HG02759 (cell line): ENCODE measurements at regions not wholly inside any gene's neighbourhood (a gene's known extent, or its start where the extent isn't known, plus 50 kb on each side); places are given as distances from the start of the nearest gene placed in this dataset.
"Not testable (repeated sequence)": the region's sequence is repeated elsewhere in the genome, so short reads cannot be mapped to it uniquely, and the experiment has no call there.

Source experiments
- ATAC-seq: cut with Tn5 transposase; IDR thresholded peaks from one replicate; pipeline ENCODE4 v1.9.1; 2021; ENCODE audit warnings: mild to moderate bottlenecking, moderate library complexity; ENCODE audit not compliant: unreplicated experiment

DNA sequence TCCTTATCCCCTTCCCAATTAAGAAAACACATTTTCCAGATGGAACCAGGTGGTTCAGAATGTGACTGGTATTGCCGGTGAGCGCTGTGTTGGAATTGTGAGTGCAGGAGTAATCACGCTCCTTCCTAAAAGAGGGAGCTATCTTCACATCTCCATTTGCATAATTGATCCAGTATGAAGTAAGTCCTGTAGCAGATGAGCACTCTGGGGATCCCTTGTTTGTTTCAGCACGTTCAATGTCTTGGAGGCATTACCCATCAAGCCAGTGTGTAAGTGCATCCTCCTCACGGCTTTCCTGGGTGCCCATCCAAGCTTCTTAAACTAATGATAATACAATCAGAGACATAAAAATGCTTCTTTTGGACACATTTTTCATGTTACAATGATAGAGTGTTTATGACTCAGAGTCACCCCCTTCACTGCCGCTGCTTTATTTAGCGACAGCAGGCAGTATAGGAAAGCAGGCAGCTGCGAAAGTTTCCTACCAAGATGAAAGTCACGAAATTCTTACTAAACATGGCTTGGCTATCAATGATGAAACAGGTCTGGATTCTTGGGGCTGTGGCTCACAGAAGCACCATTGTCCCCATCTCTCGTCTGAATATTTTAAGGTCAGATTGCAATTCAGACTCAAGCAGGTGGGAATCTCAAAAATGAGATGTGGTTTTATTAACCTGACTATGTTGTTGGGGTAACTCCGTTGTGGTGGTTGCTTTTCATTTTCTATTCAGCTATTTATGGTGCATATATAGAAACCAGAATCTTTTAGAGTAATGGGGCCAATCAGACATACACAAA, 346.3 kb upstream of the MDFIC2 start:
- no peak for ATAC-seq

DNA sequence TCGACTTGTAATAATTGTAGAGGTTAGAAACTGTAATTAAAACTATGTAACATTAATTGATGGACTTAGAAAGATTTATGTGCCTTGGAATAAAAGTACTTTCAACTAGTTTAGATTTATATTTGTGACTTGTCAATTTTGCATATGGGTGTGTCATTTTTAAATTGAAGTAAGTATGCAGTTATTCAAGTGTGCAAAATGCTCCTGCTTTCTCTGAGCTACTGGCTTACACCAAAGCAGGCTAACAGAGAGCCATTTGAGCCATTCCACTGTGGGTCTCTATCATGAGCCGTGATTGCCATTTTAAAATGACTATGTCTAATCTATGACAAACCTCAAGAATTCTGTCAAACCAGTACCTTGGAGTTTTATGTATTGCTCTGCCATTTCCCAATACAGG, 345.0 kb upstream of the MDFIC2 start:
- ATAC-seq = no peak

DNA sequence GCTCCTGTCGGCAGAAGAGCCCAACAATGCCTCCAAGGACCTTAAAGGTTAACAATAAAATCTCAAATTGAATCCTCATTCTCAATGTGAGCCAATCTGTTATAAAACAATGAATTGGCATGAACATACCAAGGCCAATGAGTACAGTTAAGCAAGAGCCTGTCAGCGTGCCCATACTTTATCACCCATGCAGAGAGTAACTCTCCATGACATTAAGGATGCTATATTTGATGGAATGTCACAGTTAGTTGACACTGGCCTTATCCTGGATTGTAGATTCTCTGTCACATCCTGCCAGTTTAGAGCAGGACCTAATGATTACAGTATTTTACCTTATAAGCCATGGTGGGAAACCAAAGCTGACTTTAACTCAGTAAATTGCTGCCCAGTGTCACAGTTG, 335.4 kb upstream of the MDFIC2 start:
- ATAC-seq = no peak

DNA sequence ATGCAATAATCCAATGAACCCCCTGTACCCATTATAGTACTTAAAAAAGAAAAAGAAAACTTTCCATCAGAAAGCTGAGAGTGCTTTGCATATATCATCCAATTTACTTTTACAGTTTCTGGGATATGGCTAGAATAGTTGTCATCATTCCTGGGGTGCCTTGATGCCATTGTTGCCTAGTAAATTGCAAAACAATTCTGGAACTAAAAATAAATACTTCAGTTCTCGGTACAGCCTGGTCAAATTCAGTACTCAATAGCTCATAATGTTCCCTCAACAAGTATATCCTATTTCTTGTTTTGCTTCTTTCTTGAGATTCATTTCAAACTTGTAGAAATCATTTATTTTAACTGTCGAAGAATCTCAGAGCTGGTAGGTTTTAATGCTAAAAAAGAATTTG, 334.7 kb upstream of the MDFIC2 start:
- ATAC-seq = no peak

DNA sequence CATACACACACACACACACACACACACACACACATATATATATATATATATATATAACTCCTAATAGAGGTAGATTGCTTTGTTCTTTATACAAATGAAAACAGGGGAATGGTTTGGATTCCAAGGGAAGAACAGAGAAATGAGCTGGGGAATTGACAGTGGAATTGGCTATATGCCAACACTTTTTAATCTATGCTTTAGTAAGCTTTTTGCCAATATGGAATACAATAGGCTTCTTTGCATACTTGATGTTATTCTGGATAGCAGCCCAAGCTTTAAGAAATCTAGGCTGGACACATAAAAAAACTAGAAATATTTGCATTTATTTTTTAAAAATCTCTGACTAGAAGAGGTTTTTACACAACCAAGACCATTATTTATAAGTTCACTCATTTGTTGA, 334.2 kb upstream of the MDFIC2 start:
- ATAC-seq = no peak

DNA sequence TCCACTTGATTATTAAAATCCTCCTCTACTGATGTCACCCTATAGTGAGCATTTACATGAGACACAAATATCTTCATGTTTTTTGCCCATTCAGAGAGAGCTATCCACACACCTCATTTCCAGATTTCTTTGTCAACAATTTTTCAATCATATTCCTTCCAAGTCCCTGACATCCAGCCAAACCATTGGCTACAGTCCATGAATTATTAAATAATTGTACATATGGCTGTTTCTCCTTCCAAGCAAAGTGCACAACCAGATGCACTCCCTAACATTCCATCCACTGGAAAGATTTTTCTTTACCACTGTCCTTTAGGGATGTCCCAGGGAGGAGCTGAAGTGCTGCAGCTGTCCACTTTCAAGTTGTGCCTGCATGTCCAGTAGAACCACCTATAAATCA, 328.0 kb upstream of the MDFIC2 start:
- ATAC-seq = no peak

DNA sequence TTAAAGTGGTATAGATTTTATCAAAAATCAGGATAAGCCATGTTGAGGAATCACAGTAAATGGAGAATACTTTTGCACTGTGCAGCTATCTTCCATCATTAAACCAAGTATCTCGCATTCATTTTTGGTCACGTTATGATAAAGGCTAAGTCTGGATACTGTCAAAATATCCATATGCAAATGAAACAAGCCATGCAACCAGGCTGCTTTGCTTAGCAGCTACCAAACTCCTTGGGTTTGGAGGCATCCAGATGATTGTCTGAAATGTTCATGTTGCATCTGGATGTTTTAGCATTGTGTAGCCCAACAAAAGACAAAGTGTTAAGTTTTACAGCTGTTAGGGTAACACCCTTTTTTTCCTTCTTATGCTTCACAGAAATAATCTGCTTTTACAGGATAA, 322.9 kb upstream of the MDFIC2 start:
- ATAC-seq = no peak

DNA sequence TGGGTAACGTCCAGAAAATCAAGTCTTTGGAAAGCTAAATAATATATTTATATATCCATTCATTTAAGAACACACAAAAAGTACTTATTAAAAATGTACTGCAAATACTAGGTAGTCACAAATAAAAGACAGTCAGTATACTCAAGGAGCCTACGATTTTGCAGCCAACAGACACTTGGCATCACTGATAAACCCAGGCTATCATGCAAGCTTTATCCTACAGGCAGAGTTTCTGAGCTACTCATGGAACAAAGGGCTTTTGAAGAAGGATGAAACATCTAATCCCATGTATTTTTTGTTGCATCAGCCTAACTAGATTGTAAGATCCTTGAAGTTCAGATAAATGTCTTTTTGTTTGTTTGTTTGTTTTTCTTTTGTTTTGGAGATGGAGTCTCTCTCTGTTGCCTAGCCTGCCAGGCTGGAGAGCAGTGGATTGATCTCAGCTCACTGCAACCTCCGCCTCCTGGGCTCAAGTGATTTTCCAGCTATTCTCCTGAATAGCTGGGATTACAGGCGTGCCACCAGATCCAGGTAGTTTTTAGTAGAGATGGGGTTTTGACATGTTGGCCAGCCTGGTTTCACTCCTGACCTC, 319.4 kb upstream of the MDFIC2 start:
- no peak for ATAC-seq

DNA sequence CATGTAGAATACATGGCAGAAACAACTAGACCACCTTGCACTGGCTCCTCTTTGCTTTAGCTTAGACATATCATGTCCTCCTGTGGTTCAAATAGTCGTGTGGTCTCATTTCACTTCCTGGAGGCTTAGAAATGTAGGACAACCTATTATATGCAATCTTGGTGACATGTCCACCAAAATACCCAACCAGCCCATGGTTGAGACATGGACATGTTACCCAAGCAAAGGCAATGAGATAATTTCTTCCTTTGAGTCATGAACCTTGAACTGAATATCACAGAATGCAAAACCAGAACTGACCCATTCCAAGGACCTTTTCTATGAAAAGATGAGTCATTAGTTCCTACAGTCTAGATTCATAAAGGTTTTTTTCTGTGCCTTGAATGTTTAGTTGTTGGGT, 309.0 kb upstream of the MDFIC2 start:
- ATAC-seq = no peak

DNA sequence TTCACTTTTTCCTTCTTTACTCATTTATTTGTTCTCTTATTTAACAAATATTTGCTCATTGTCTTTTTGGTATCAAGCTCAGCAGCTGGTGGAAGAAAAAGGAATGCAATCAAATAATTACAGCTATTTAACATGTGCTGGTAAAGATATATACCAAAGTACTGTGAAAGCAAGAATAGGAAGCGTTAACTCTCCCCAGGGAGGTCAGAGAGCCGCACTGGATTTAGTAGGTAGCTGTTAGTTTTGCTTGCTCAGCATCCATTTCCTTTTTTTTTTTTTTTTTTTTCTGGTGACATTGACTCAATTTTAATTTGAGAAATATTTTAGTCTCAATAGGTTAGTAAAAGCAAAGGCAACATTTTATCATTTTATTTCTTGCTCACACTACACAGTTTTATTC, 308.5 kb upstream of the MDFIC2 start:
- ATAC-seq = no peak

DNA sequence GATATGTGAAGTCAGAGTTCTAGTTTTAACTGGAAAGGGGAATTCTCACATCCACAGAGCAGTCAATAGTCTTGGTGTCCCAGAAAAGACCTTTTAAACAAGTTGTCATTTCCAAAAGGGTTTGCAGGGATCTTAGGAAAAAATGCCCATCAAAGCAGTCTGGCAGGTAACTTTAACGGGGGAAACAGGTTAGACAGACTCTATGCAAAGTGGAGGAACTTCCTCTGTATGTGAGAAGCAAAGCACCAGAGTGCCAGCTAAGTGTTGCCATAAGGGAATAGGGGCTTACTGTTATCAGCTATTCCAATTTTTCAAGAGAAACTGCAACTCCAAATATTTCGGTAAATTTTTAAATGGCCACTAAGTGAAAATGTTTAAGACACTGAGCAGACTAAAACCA, 307.9 kb upstream of the MDFIC2 start:
- no peak for ATAC-seq

DNA sequence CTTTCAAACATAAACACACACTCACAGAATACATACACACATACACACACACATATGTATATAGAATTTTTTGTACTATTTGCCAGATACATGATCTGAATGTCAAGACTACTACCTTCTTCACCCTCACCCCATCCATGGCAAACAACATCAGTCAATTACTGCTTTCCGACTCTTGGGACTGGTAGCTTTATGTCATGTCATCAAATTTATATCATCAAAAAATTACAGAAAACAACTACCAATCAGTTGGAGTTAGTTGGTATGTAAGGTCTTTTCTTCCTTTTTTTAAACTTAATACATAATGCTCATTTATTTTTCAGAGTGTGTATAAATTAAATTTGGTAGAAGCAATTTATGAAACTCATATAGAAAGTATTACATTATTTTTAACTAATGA, 305.7 kb upstream of the MDFIC2 start:
- ATAC-seq = no peak

DNA sequence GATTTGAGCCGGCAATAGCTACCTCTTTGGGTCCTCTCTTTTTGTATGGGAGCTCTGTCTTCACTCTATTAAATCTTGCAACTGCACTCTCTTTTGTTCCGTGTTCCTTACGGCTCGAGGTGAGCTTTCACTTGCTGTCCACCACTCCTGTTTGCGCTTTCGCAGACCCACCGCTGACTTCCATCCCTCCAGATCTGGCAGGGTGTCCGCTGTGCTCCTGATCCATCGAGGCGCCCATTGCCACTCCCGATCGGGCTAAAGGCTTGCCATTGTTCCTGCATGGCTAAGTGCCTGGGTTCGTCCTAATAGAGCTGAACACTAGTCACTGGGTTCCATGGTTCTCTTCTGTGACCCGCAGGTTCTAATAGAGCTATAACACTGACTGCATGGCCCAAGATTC, 304.9 kb upstream of the MDFIC2 start:
- ATAC-seq = not testable (repeated sequence)

DNA sequence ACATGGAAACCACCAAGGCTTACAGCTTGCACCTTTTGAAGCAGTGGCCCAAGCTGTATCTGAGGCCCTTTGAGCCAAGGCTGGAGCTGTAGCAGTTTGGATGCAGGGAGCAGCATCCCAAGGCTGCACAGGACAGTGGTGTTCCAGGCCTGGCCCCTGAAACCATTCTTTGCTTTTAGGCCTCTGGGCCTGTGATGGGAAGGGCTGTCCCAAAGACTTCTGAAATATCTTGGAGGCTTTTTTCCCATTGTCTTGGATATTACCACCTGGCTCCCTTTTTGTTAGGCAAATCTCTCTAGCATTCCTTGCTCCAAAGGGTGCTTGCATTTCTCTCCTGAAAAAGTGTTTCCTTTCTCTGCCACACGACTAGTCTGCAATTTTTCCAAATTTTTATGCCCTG, 302.8 kb upstream of the MDFIC2 start:
- ATAC-seq = no peak

DNA sequence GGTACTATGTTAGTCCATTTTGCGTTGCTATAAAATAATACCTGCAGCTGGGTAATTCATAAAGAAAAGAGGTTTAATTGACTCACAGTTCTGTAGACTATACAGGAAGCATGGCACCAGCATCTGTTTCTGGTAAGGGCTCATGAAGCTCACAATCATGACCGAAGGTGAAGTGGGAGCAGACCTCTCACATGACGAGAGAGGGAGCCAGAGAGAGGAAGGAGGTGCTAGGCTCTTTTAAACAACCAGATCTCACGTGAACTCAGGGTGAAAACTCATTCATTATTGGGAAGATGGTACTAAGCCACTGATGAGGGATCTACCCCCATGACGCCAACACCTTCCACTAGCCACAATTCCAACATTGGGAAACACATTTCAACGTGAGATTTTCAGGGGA, 301.7 kb upstream of the MDFIC2 start:
- ATAC-seq = no peak

DNA sequence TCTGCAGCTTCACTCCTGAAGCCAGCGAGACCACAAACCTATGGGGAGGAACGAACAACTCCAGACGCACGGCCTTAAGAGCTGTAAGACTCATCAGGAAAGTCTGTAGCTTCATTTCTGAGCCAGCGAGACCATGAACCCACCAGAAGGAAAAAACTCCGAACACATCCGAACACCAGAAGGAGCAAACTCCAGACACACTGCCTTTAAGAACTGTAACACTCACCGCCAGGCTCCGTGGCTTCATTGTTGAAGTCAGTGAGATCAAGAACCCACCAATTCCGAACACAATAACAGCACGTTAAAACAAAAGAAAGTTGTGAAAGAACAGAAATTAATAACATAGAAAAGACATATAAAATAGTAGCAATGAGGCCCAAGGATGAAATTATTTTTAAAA, 300.5 kb upstream of the MDFIC2 start:
- no peak for ATAC-seq

DNA sequence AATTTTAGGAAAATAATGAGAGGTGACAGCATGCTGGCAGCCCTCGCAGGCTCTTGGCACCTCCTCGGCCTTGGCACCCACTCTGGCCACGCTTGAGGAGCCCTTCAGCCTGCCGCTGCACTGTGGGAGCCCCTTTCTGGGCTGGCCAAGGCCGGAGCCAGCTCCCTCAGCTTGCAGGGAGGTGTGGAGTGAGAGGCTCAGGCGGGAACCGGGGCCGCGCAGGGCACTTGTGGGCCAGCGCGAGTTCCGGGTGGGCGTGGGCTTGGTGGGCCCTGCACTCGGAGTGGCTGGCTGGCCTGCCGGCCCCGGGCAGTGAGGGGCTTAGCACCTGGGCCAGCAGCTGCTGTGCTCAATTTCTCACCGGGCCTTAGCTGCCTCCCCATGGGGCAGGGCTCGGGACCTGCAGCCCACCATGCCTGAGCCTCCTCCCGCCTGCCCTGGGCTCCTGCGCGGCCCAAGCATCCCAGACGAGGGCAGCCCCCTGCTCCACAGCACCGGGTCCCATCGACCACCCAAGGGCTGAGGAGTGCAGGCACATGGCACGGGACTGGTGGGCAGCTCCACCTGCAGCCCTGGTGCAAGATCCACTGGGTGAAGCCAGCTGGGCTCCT, 299.3 kb upstream of the MDFIC2 start:
- not testable (repeated sequence) for ATAC-seq

DNA sequence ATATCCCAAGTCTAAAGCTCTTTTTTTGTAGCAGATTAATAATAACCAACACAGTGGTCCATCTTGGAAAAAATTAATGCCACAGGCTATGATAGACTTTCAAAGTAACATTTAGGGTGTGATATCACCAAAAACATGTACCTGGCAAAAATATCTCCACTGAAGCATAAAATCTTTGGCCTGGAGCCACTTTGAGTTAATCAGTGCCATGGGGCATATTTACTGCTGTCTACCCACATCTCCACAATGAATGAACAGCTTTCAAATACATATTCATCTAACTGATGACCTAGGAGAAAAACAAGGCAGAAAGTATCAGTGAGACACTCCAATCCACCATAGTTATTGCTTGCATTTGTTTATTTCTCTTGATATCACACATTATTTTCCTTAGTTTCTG, 296.0 kb upstream of the MDFIC2 start:
- ATAC-seq = no peak

DNA sequence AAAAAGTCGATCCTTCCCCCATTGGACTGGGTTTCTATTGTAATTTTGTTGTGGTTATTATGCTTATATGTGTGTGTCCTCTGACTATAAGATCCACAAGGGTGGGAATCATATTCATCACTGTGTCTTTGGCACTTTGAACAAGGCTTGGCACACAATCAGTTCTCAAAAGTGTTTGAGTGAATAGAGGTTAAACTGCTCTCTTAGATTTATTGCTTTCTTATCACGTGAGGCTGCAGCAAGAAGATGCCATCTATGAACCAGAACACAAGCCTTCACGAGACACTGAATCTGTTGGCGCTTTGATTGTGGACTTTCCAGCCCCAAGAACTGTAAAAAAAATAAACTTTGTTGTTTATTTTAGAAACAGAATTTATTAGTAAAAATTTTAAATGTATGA, 295.0 kb upstream of the MDFIC2 start:
- no peak for ATAC-seq

DNA sequence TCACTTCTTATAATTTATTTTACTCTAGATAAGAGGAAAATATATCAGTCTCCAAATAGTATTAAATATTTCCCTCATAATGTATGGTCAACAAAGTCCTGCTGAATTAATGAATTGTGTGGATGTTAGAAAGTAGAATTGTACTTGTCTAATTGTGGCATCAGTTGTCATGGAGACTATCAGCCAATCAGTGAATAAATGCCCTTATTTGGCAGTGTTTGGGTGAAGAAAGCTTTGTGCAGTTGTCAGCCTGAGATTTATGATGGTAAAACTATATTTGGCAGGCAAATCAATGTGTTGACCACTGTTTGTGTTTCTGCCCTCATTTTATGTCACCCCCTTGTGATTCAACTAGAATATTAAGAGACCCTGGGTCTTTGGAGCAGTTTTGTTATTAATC, 293.6 kb upstream of the MDFIC2 start:
- no peak for ATAC-seq

DNA sequence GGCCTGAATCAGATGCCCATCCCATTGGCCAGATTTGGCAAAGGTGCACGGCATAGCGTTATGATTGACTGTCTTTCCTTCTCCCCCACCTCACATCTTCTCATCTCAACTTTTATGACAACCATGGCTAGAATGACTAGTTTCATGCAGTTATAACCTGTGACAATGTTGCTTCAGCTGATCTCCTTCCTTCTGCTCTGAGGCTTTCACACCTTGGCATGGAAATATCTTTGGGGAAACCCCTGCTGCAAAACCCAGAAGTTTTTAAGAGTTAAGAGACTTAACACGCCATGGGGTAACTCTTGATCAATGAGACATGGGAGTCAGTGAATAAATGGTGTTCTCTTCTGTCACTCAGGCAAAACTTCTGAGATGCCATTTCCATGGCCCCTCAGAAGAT, 290.7 kb upstream of the MDFIC2 start:
- ATAC-seq = no peak

DNA sequence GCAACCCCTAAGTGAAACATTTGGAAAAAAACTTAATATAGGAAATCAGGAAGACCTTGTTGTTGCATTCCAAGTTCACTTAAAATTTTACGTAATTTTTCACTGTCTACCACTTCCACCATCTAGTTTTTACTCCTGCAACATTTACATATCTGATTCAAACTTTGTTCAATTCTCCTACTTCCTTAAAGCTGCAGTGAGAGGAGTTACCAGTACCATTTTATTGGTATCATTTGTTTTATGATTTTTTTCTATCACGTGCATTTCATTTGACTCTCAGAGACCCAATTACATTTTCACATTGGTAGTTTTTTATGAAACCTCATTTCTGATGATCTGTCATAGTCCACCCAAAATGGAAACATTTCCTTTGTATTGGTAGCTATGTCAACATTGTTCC, 284.9 kb upstream of the MDFIC2 start:
- no peak for ATAC-seq

DNA sequence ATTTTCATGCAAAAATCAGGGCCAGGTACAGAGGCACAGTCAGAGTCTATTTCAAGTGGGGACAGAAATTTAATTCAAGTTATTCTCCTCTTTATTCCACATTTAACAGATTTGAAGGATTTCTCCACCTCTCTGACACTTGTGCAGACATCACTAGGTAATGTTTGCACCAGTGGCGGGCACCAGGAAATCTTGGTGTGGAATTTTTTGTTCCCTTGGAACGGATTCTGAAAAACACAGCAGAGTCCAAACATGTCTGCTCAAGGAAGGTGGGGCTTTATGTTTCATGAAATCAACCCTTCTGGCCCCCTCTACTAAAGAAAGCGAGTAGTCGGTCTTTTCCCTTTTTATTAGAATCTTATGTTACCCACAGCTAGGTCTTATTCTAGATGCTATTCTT, 271.2 kb upstream of the MDFIC2 start:
- no peak for ATAC-seq
